ENCODE measurements at regions not wholly inside any gene's neighbourhood (a gene's known extent, or its start where the extent isn't known, plus 50 kb on each side); places are given as distances from the start of the nearest gene placed in this dataset.

DNA sequence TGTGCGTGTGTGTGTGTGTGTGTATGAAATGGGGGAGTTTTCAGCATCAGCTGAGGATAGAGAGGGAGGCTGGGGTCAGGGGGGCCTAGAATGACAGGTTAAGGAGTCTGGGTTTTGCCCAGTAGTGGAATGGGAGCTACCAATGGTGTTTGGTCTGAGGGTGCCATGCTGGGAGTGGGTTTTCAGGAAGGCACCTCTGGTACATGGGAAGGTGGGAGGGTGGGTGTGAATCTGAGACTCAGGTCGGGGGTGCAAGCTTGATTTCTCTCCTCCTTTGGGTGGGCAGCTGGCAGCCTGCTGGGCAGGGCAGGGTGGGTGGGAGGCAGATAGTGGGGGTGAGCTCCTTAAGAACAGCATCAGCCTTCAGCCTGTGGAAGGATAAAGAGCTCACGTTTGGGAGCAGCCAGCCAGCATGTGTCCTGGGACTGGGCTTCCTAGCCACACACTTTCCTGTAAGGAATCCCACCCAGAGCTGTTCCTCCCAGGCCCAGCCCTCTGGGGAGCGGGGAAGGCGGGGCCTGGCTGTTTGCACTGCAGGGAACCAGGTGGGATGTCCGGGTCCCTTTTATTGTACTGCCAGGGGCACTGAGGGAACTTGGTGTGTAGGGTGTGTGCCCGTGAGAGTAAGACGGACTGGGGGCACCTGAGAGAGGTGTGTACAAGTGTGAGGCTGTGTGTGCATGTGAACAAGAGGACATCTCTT lies 152.8 kb downstream of the FOXD2 start:
- no peak for TF ChIP-seq CTCF (IDR thresholded peaks at IDR 0.05)
- no peak for TF ChIP-seq POLR2A (IDR thresholded peaks at IDR 0.05)

Data from Peyer's patch (tissue), 4 donors.